ENCODE measurements at regions not wholly inside any gene's neighbourhood (a gene's known extent, or its start where the extent isn't known, plus 50 kb on each side); places are given as distances from the start of the nearest gene placed in this dataset.
A peak's percentile ranks its signal among the peaks of the same experiment; 100 is the strongest.
"Not testable (repeated sequence)": the region's sequence is repeated elsewhere in the genome, so short reads cannot be mapped to it uniquely, and the experiment has no call there.

GRCh38 chr1:91606546-91607078 is 106.0 kb downstream of the CDC7 start:
- no peak for DNase-seq

GRCh38 chr1:91607686-91608085 is 107.0 kb downstream of the CDC7 start:
- DNase-seq, result not testable (repeated sequence)

GRCh38 chr1:91608876-91609275 is 108.2 kb downstream of the CDC7 start:
- peak; percentile 39 for DNase-seq

- DNase-seq, result no peak
Observed at GRCh38 chr1:91609551-91609950, 108.9 kb downstream of the CDC7 start.

GRCh38 chr1:91610102-91610501 is 109.5 kb downstream of the CDC7 start:
- DNase-seq, result no peak

GRCh38 chr1:91610789-91611188 is 110.1 kb downstream of the CDC7 start:
- DNase-seq, result no peak

GRCh38 chr1:91611483-91611917 is 110.8 kb downstream of the CDC7 start:
- DNase-seq, result no peak

GRCh38 chr1:91613595-91613994 is 112.9 kb downstream of the CDC7 start:
- DNase-seq, result peak; percentile 7

GRCh38 chr1:91616712-91617111 is 116.1 kb downstream of the CDC7 start:
- DNase-seq, result no peak

GRCh38 chr1:91617285-91617765 is 116.7 kb downstream of the CDC7 start:
- no peak for DNase-seq

GRCh38 chr1:91619881-91620280 is 119.2 kb downstream of the CDC7 start:
- DNase-seq, result no peak

- DNase-seq, result no peak
Observed at GRCh38 chr1:91621360-91621759, 120.7 kb downstream of the CDC7 start.

GRCh38 chr1:91621907-91622306 is 121.3 kb downstream of the CDC7 start:
- no peak for DNase-seq

GRCh38 chr1:91622616-91623015 is 122.0 kb downstream of the CDC7 start:
- no peak for DNase-seq

GRCh38 chr1:91623020-91623419 is 122.4 kb downstream of the CDC7 start:
- no peak for DNase-seq

GRCh38 chr1:91624331-91624730 is 123.7 kb downstream of the CDC7 start:
- no peak for DNase-seq
